GM21737 (cell line): ENCODE measurements at regions not wholly inside any gene's neighbourhood (a gene's known extent, or its start where the extent isn't known, plus 50 kb on each side); places are given as distances from the start of the nearest gene placed in this dataset.

Experiments
- ATAC-seq: cut with Tn5 transposase; IDR thresholded peaks from one replicate; pipeline ENCODE4 v1.9.1; 2021; ENCODE audit warnings: mild to moderate bottlenecking, moderate library complexity; ENCODE audit not compliant: unreplicated experiment

GRCh38 chr13:105957769-105958438 is 577.6 kb downstream of the EFNB2 start:
- no peak for ATAC-seq

GRCh38 chr13:105956921-105957320 is 578.5 kb downstream of the EFNB2 start:
- ATAC-seq = no peak

DNA sequence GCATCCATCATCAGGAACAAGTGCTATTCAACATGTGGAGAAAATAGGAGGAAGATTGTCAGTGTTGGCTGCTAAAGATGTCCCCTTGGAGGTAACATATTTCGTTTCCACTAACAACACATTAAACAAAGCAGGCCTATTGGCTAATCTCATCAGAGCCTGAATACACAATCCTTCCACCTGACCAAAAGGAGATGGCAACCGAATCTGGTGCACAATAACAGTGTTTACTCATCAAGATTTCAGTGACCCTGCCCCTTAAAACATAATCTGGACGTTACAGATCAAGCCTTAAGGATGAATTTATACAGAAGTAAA is 582.5 kb downstream of the EFNB2 start:
- no peak for ATAC-seq

- ATAC-seq = no peak
Measured at GRCh38 chr13:105952233-105952972, 583.1 kb downstream of the EFNB2 start.

GRCh38 chr13:105948143-105948542 is 587.3 kb downstream of the EFNB2 start:
- ATAC-seq = no peak

DNA sequence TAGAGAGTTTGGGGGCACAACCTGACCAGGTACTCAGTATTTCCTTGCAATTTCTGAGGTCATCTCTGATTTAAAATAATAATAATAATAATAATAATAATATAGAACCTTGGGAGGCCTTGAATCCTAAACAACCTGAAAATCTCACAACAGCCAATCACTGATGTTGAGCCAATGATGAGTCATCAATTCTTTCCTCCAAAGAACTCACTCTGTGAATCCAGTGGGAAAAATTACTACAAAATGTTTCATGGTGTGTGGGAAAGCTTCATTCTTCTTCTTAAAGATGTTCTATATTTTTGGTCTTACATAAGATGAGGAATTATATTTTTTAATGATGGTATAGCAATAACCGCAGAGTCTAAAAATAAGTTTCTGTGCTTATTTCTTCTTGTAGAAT is 594.6 kb downstream of the EFNB2 start:
- no peak for ATAC-seq

DNA sequence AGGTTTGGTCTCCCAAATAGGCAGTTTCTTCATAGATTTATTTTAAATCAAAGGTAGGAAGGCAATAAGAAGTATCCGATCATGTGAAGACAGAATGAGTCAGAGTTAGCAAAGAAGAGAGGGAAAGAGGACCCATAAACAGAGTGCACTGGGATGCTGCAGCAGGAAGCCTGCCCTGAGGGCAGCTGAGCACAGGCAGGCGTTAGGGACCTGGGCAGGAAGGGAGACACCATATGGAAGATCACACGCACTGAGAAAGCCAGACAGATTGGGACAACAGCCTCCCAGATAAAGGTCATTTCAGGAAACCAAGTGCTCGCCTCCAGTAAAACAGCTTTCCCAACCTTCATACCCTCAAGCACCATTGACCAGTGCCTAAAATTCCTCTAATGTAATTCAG is 598.0 kb downstream of the EFNB2 start:
- no peak for ATAC-seq

- ATAC-seq = no peak
Measured at GRCh38 chr13:105936816-105937215, 598.6 kb downstream of the EFNB2 start.

DNA sequence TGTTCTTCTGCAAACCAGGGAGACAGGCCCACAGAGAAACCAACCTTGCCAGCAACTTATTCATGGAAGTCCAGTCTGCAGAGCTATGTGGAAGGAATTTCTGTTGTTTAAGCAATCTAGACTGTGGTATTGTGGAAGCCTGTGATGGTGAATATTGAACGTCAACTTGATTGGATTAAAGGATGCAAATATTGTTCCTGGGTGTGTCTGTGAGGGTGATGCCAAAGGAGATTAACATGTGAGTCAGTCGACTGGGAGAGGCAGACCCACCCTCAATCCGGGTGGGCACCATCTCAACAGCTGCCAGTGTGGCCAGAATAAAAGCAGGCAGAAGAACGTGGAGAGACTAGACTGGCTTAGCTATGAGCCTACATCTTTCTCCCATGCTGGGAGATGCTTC is 606.0 kb downstream of the EFNB2 start:
- ATAC-seq = no peak

GRCh38 chr13:105928901-105929300 is 606.6 kb downstream of the EFNB2 start:
- no peak for ATAC-seq

DNA sequence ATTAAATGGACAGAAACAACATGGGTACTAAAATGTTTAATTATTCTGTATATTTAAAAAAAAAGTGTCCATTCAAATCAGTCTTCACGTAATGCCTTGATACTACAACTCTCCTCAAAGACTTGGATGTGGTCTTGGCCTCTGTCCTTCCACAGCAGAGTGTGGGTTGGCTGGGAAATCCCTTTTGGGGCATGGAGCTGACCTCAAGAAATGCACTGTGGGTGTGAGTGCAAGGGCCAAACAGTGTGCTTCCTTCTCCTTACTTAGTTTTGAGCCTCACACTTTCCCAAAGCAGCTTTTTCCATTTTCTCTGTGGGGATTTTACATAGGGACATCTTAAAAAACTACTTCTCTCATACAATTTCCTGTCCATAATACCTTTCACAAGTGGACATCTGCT is 607.4 kb downstream of the EFNB2 start:
- ATAC-seq = no peak

- ATAC-seq = no peak
Measured at GRCh38 chr13:105925496-105925895, 610.0 kb downstream of the EFNB2 start.

DNA sequence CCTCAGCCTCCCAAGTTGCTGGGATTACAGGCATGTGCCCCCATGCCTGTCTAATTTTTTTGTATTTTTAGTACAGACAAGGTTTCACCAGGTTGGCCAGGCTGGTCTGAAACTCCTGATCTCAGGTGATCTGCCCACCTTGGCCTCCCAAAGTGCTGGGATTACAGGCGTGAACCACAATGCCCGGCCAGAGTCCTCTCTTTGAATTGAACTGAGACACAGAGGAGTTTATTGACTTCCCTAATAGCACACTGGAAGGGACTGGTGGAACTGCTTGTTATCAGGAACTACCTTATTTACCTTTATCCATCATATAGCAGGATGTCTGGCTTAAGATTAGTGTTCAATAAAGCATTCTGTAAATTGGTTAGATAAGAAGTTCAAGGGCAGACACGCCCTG is 613.8 kb downstream of the EFNB2 start:
- no peak for ATAC-seq

DNA sequence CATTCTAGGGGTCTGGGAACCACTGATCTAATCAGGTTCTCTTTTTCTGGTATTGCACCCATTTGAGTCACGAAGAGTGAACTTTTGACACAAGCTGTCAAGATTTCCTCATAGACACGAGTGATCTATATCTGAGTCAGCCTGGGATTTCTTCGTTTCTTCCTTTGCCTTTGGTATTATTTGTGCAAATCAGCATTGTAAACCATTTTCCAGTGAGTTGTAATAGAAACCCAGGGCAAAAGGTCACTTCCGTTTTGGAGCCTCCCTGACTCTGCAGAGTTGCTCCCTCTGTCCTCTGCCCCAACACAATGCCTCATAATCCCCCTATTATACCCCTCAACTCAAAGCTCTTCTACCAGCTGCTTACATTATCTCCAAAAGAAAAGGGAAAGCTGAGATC is 615.1 kb downstream of the EFNB2 start:
- ATAC-seq = no peak

GRCh38 chr13:105918842-105919741 is 616.4 kb downstream of the EFNB2 start:
- ATAC-seq = no peak

DNA sequence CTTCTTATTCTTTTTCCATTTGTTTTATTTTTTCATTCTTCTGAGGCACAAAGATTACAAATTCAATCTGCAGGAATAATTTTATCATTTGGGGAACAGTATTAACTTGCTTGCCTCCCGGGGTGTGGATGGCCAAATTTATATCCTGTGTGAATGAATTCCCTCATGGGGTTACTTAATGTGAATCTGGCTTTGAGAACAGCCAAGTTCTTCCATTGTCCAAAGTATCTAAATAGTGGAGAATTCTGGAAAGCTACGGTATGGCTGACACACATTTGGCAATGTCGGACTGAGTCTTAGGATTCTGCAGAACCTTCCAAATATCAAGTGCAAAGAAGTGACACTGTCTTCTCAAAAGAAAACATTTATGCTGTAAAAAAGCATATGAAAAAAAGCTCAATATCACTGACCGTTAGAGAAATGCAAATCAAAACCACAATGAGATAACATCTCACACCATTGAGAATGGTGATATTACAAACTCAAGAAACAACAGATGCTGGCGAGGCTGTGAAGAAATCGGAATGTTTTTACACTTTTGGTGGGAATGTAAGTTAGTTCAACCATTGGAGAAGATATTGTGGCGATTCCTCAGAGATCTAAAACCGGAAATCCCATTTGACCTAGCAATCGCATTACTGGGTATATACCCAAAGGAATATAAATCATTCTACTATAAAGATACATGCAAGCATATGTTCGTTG is 620.2 kb downstream of the EFNB2 start:
- no peak for ATAC-seq

DNA sequence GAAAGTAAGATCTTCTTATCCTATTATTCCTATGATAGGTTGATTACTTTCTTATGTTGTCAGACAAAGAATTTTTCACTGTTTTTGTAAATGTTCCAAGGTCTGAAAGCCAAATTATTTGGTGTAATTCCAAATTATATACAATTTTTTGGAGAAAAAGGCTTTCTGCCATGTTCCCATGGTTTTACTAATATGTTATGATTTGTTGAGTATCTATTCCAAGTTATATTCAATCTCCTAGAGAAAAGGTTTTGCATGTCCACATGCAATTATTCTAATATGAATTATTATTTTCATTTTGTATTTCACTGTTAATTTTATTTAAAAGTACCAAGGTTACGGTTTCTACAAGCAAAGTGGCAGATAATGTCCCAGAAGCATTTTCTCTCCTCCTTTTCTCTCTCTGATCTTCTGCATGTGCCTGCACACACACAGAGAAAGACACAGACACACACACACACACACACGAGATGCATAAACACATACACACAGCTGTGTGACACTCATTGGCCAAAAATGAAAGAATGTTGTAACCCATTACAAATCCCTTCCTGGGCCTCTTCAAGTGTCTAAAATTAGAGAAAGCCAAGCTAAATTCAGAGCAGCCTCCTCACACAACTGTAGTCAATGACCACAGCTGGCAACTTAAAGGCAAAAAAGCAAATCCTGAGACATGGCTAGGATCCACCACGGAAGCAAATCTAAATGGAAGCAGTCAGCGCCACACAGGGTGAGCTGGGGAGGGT is 621.0 kb downstream of the EFNB2 start:
- no peak for ATAC-seq

DNA sequence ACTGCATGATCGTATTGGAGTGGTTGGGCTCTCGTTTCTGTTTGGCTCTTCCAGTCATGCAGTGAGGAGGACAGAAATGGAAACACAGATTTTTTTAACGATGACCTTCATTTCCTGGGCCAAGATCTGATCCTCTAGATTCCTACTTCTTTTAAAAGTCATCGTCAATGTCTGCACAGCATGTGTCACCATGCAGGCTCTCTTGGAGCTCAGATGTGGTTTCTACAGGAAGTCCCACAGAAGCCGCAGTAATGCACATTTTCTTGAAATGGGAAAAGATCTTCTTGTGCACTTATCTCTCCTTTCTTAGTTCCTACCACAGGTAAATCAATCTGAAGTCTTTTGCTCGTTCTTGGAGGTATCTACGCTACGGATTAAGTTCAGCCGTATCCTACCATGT is 626.9 kb downstream of the EFNB2 start:
- ATAC-seq = no peak

GRCh38 chr13:105907319-105908019 is 628.0 kb downstream of the EFNB2 start:
- no peak for ATAC-seq

- ATAC-seq = no peak
Measured at GRCh38 chr13:105906746-105907145, 628.7 kb downstream of the EFNB2 start.
